H1 (cell line): ENCODE measurements at regions not wholly inside any gene's neighbourhood (a gene's known extent, or its start where the extent isn't known, plus 50 kb on each side); places are given as distances from the start of the nearest gene placed in this dataset.
"Not testable (repeated sequence)": the region's sequence is repeated elsewhere in the genome, so short reads cannot be mapped to it uniquely, and the experiment has no call there.

Experiments
- CTCF ChIA-PET: fragments of 300-600 bp; sonication (Branson Sonifier 250); formaldehyde crosslinking; loops from one replicate; lab custom pipeline; 2021; ENCODE audit not compliant: partially characterized antibody; lab: Charles Lee
- POLR2A ChIA-PET: fragments of 300-600 bp; sonication (Branson Sonifier 250); formaldehyde crosslinking; loops from one replicate; lab custom pipeline; 2021; ENCODE audit warnings: inconsistent platforms; ENCODE audit not compliant: partially characterized antibody; lab: Charles Lee
- DNase-seq, 2 experiments: peaks; one replicate each; pipeline versions ENCODE4 v3.0.0 to v3.0.0-alpha.2; 2010 to 2022; ENCODE audit warnings: low spot score in 2 of 2, low read depth in 1 of 2, mixed read lengths in 1 of 2
- FAIRE-seq: peaks from 2 replicates; lab custom pipeline; 2011; peaks lifted over from hg19 to GRCh38; lab: Jason Lieb, UNC
- H2AFZ ChIP-seq: 2 replicates; pipeline ENCODE4 v1.8.1; 2012; ENCODE audit warnings: low read length, inconsistent platforms
- H2AK5ac ChIP-seq: 2 replicates; pipeline ENCODE4 v1.6.1; 2013; ENCODE audit warnings: low read depth, low read length
- H2BK120ac ChIP-seq: replicated peaks from 2 replicates; pipeline ENCODE3; 2013; ENCODE audit warnings: low read depth, low read length, inconsistent platforms
- H2BK12ac ChIP-seq: 2 replicates; pipeline ENCODE4 v1.6.1; 2013; ENCODE audit warnings: low read depth, low read length
- H2BK15ac ChIP-seq: 2 replicates; pipeline ENCODE4 v1.6.1; 2013; ENCODE audit warnings: low read length
- H2BK20ac ChIP-seq: 2 replicates; pipeline ENCODE4 v1.6.1; 2013; ENCODE audit warnings: low read length
- H2BK5ac ChIP-seq: 2 replicates; pipeline ENCODE4 v1.6.1; 2013; ENCODE audit warnings: low read depth, low read length
- H3K14ac ChIP-seq: 2 replicates; pipeline ENCODE4 v1.6.1; 2013; ENCODE audit warnings: inconsistent platforms; ENCODE audit not compliant: insufficient read length
- H3K18ac ChIP-seq: 2 replicates; pipeline ENCODE4 v1.6.1; 2013; ENCODE audit warnings: low read length; ENCODE audit errors: extremely low read depth
- H3K23ac ChIP-seq: 2 replicates; pipeline ENCODE4 v1.6.1; 2013; ENCODE audit warnings: inconsistent platforms; ENCODE audit not compliant: insufficient read length
- H3K23me2 ChIP-seq: 2 replicates; pipeline ENCODE4 v1.6.1; 2013; ENCODE audit warnings: low read depth, low read length
- H3K27ac ChIP-seq: 2 replicates; pipeline ENCODE4 v1.6.1; 2011; ENCODE audit warnings: low read depth, low read length, inconsistent platforms
- H3K27me3 ChIP-seq, 4 experiments: replicated peaks in 1 of 4; 1 replicate in 1 of 4; 2 replicates in 3 of 4; pipeline versions ENCODE4 v1.6.1 to v1.8.1; 2011 to 2013; ENCODE audit warnings: low read length in 3 of 4, mild to moderate bottlenecking in 3 of 4, inconsistent platforms in 2 of 4, mixed read lengths in 2 of 4, moderate library complexity in 1 of 4; ENCODE audit not compliant: control insufficient read depth in 3 of 4, insufficient read depth in 3 of 4; ENCODE audit errors: extremely low read depth in 1 of 4
- H3K36me3 ChIP-seq, 4 experiments: 2 replicates each; pipeline versions ENCODE4 v1.6.1 to v1.8.1; 2011 to 2013; ENCODE audit warnings: mild to moderate bottlenecking in 4 of 4, low read length in 3 of 4, moderate library complexity in 2 of 4, control low read depth in 1 of 4, inconsistent platforms in 1 of 4; ENCODE audit not compliant: insufficient read depth in 4 of 4, control insufficient read depth in 2 of 4
- H3K4ac ChIP-seq: replicated peaks from 2 replicates; pipeline ENCODE3; 2013; ENCODE audit warnings: low read length, low read depth, mixed read lengths, inconsistent platforms; ENCODE audit not compliant: insufficient read length
- H3K4me1 ChIP-seq, 4 experiments: replicated peaks in 1 of 4; 1 replicate in 1 of 4; 2 replicates in 3 of 4; pipeline versions ENCODE4 v1.6.1 to v1.8.1; 2011 to 2013; ENCODE audit warnings: low read length in 3 of 4, inconsistent platforms in 2 of 4, mixed read lengths in 1 of 4; ENCODE audit not compliant: insufficient read depth in 4 of 4, control insufficient read depth in 3 of 4
- H3K4me2 ChIP-seq, 2 experiments: 2 replicates each; pipeline versions ENCODE4 v1.6.1 to v1.8.1; 2011 to 2013; ENCODE audit warnings: low read depth in 2 of 2, low read length in 2 of 2, control low read depth in 1 of 2, inconsistent platforms in 1 of 2, mild to moderate bottlenecking in 1 of 2; ENCODE audit not compliant: insufficient read depth in 1 of 2
- H3K4me3 ChIP-seq, 4 experiments: fragments of 200-600, 300-600 bp in 1 of 4; sonication (generic), shearing (Covaris generic), sonication (Bioruptor Twin) in 1 of 4; 2 replicates each; pipeline versions ENCODE4 v1.5.1 to v1.8.1; 2011 to 2016; ENCODE audit warnings: low read length in 4 of 4, low read depth in 3 of 4, control low read depth in 2 of 4, inconsistent platforms in 2 of 4, mild to moderate bottlenecking in 2 of 4, mixed read lengths in 1 of 4, moderate library complexity in 1 of 4; ENCODE audit not compliant: insufficient read depth in 2 of 4; ENCODE audit errors: extremely low read depth in 1 of 4
- H3K56ac ChIP-seq: replicated peaks from 2 replicates; pipeline ENCODE3; 2013; ENCODE audit warnings: low read depth, mild to moderate bottlenecking, mixed read lengths, low read length, inconsistent platforms; ENCODE audit not compliant: insufficient read length
- H3K79me1 ChIP-seq: 2 replicates; pipeline ENCODE4 v1.6.1; 2013; ENCODE audit warnings: low read depth, low read length, control low read depth
- H3K79me2 ChIP-seq, 2 experiments: 2 replicates each; pipeline versions ENCODE4 v1.6.1 to v1.8.1; 2012 to 2013; ENCODE audit warnings: low read length in 2 of 2, mild to moderate bottlenecking in 2 of 2, inconsistent platforms in 1 of 2; ENCODE audit not compliant: insufficient read depth in 2 of 2, control insufficient read depth in 1 of 2
- H3K9ac ChIP-seq, 4 experiments: replicated peaks in 1 of 4; 1 replicate in 1 of 4; 2 replicates in 3 of 4; pipeline versions ENCODE4 v1.6.1 to v1.8.1; 2011 to 2013; ENCODE audit warnings: low read depth in 3 of 4, low read length in 3 of 4, control low read depth in 2 of 4, mild to moderate bottlenecking in 2 of 4, moderate library complexity in 2 of 4, inconsistent platforms in 1 of 4; ENCODE audit errors: extremely low read depth in 1 of 4
- H3K9me3 ChIP-seq, 2 experiments: 2 replicates each; pipeline versions ENCODE4 v1.6.1 to v1.8.1; 2012 to 2013; ENCODE audit warnings: mild to moderate bottlenecking in 2 of 2, moderate library complexity in 2 of 2, control low read depth in 1 of 2, inconsistent platforms in 1 of 2, low read depth in 1 of 2, low read length in 1 of 2, mixed read lengths in 1 of 2; ENCODE audit not compliant: insufficient read depth in 2 of 2
- H4K20me1 ChIP-seq, 2 experiments: replicated peaks in 1 of 2; 2 replicates each; pipeline versions ENCODE3 to v1.8.1; 2011 to 2013; ENCODE audit warnings: inconsistent platforms in 2 of 2, low read length in 2 of 2, mild to moderate bottlenecking in 1 of 2; ENCODE audit not compliant: insufficient read depth in 2 of 2, control insufficient read depth in 1 of 2
- H4K5ac ChIP-seq: 2 replicates; pipeline ENCODE4 v1.6.1; 2013; ENCODE audit warnings: low read length, low read depth, mixed read lengths, inconsistent platforms; ENCODE audit not compliant: insufficient read length
- H4K8ac ChIP-seq: 2 replicates; pipeline ENCODE4 v1.8.0; 2013; ENCODE audit warnings: mild to moderate bottlenecking, moderate library complexity, low read length, inconsistent platforms; ENCODE audit not compliant: insufficient read depth; ENCODE audit errors: extremely low read depth
- H4K91ac ChIP-seq: replicated peaks from 2 replicates; pipeline ENCODE3; 2013; ENCODE audit warnings: low read length, mixed read lengths, inconsistent platforms; ENCODE audit not compliant: insufficient read length
- WGBS, 2 experiments: shearing (Covaris generic) in 1 of 2; methylation state at CpG; one replicate each; pipeline versions ENCODE4 v1.1.6 to v1.1.7; 2013 to 2015; ENCODE audit warnings: low lambda C conversion rate in 2 of 2, mixed read lengths in 2 of 2, inconsistent platforms in 1 of 2, low coverage in 1 of 2, missing lambda C conversion rate in 1 of 2; ENCODE audit not compliant: insufficient replicate concordance in 2 of 2, insufficient coverage in 1 of 2, insufficient read length in 1 of 2; ENCODE audit errors: extremely low coverage in 1 of 2, missing lambda C conversion rate in 1 of 2; 5-methylcytosine and 5-hydroxymethylcytosine counted together

DNA sequence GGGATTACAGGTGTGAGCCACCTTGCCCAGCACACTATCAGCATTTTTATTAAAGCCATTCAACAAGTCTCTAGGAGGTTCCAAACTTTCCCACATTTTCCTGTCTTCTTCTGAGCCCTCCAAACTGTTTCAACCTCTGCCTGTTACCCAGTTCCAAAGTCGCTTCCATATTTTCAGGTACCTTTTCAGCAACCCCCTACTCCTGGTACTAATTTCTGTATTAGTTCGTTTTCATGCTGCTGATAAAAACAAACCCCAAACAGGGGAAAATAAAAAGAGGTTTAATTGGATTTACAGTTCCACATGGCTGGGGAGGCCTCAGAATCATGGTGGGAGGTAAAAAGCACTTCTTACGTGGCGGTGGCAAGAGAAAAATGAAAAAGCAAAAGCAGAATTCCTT lies 81.2 kb upstream of the GRIP1 start:
- H3K23me2 ChIP-seq, H3K14ac ChIP-seq, H2AFZ ChIP-seq, H2BK15ac ChIP-seq, H3K27me3 ChIP-seq, DNase-seq, FAIRE-seq, H3K4me2 ChIP-seq, H3K36me3 ChIP-seq, H2BK120ac ChIP-seq, H4K5ac ChIP-seq, H3K23ac ChIP-seq, H2BK20ac ChIP-seq, H3K56ac ChIP-seq, H4K8ac ChIP-seq, H2AK5ac ChIP-seq, CTCF ChIA-PET, H4K91ac ChIP-seq, H3K4ac ChIP-seq, H3K9ac ChIP-seq, H3K4me3 ChIP-seq, H2BK12ac ChIP-seq, H3K79me1 ChIP-seq, H3K9me3 ChIP-seq, POLR2A ChIA-PET, H2BK5ac ChIP-seq, H4K20me1 ChIP-seq, H3K27ac ChIP-seq, H3K4me1 ChIP-seq, H3K79me2 ChIP-seq, H3K18ac ChIP-seq: not testable (repeated sequence)
- WGBS, 2 experiments, result 95% methylated on average over 4 of the region's 4 CpGs; no CpG with 5 or more reads in 1 of the 2 experiments
